Tibial nerve (tissue), 4 donors: ENCODE measurements at regions not wholly inside any gene's neighbourhood (a gene's known extent, or its start where the extent isn't known, plus 50 kb on each side); places are given as distances from the start of the nearest gene placed in this dataset.

Source experiments
- CTCF ChIP-seq, 5 experiments: fragments of 200-600 bp in 3 of 5; fragments of 450-650 bp in 2 of 5; sonication (generic) in 3 of 5; IDR thresholded peaks; one replicate each; pipeline ENCODE4 v1.5.1; 2016 to 2019; ENCODE audit warnings: antibody characterized with exemption in 5 of 5, mild to moderate bottlenecking in 3 of 5, moderate library complexity in 2 of 5
- EP300 ChIP-seq, 2 donors: sonication (generic); formaldehyde crosslinking; IDR thresholded peaks; one replicate each; pipeline ENCODE4 v1.6.1; 2017; ENCODE audit warnings: antibody characterized with exemption in 2 of 2, mild to moderate bottlenecking in 1 of 2
- POLR2A ChIP-seq, 2 donors: fragments of 450-650 bp; IDR thresholded peaks; one replicate each; pipeline ENCODE4 v1.6.1; 2017; ENCODE audit warnings: antibody characterized with exemption in 2 of 2, mild to moderate bottlenecking in 2 of 2, moderate library complexity in 2 of 2

GRCh38 chr16:62363501-62363900, 327.3 kb upstream of the CDH8 start:
- TF ChIP-seq POLR2A (IDR thresholded peaks at IDR 0.05) (no peak), CTCF (IDR thresholded peaks at IDR 0.05) (no peak), EP300 (IDR thresholded peaks at IDR 0.05) (no peak)
